HG03442 (cell line): ENCODE measurements at regions not wholly inside any gene's neighbourhood (a gene's known extent, or its start where the extent isn't known, plus 50 kb on each side); places are given as distances from the start of the nearest gene placed in this dataset.
"Not testable (repeated sequence)": the region's sequence is repeated elsewhere in the genome, so short reads cannot be mapped to it uniquely, and the experiment has no call there.

Source experiments
- ATAC-seq: cut with Tn5 transposase; IDR thresholded peaks from one replicate; pipeline ENCODE4 v1.9.1; 2021; ENCODE audit warnings: mild to moderate bottlenecking, moderate library complexity; ENCODE audit not compliant: unreplicated experiment

GRCh38 chrX:138962419-138962818 lies 250.9 kb upstream of the FGF13 start:
- not testable (repeated sequence) for ATAC-seq

GRCh38 chrX:138954976-138955375 lies 243.5 kb upstream of the FGF13 start:
- no peak for ATAC-seq

- no peak for ATAC-seq
Measured at GRCh38 chrX:138946926-138947325, 235.4 kb upstream of the FGF13 start.

GRCh38 chrX:138945219-138945618 lies 233.7 kb upstream of the FGF13 start:
- no peak for ATAC-seq

GRCh38 chrX:138939038-138939437 lies 227.5 kb upstream of the FGF13 start:
- ATAC-seq: no peak

- no peak for ATAC-seq
Measured at GRCh38 chrX:138938003-138938402, 226.5 kb upstream of the FGF13 start.

GRCh38 chrX:138931212-138931611 lies 219.7 kb upstream of the FGF13 start:
- ATAC-seq: no peak

- no peak for ATAC-seq
Measured at GRCh38 chrX:138930583-138930945, 219.0 kb upstream of the FGF13 start.

- ATAC-seq: no peak
Measured at GRCh38 chrX:138929926-138930582, 218.5 kb upstream of the FGF13 start.

GRCh38 chrX:138928737-138929459 lies 217.4 kb upstream of the FGF13 start:
- no peak for ATAC-seq

- no peak for ATAC-seq
Measured at GRCh38 chrX:138925330-138925729, 213.8 kb upstream of the FGF13 start.

- no peak for ATAC-seq
Measured at GRCh38 chrX:138923805-138924204, 212.3 kb upstream of the FGF13 start.

GRCh38 chrX:138921031-138921430 lies 209.5 kb upstream of the FGF13 start:
- ATAC-seq: no peak

- no peak for ATAC-seq
Measured at GRCh38 chrX:138917781-138918180, 206.3 kb upstream of the FGF13 start.

GRCh38 chrX:138914767-138915166 lies 203.2 kb upstream of the FGF13 start:
- ATAC-seq: no peak

GRCh38 chrX:138908577-138908976 lies 197.1 kb upstream of the FGF13 start:
- no peak for ATAC-seq

- ATAC-seq: no peak
Measured at GRCh38 chrX:138897621-138898492, 186.3 kb upstream of the FGF13 start.

- no peak for ATAC-seq
Measured at GRCh38 chrX:138890491-138890890, 179.0 kb upstream of the FGF13 start.

GRCh38 chrX:138889149-138889548 lies 177.6 kb upstream of the FGF13 start:
- ATAC-seq: no peak

- ATAC-seq: no peak
Measured at GRCh38 chrX:138886769-138887168, 175.3 kb upstream of the FGF13 start.

GRCh38 chrX:138885886-138886285 lies 174.4 kb upstream of the FGF13 start:
- ATAC-seq: no peak

GRCh38 chrX:138880293-138880692 lies 168.8 kb upstream of the FGF13 start:
- not testable (repeated sequence) for ATAC-seq
